ENCODE measurements at regions not wholly inside any gene's neighbourhood (a gene's known extent, or its start where the extent isn't known, plus 50 kb on each side); places are given as distances from the start of the nearest gene placed in this dataset.

- H3K4me3 ChIP-seq (ENCODE audit: low read depth, low read length): peak overlapping the region; percentile 20
- peak; percentile 95 for DNase-seq (ENCODE audit: low read depth)
- no peak for TF ChIP-seq CTCF (IDR thresholded peaks at IDR 0.05; ENCODE audit: insufficient read depth, low read length)
Observed at GRCh38 chr11:130737866-130738431, 178.3 kb downstream of the SNX19 start.

- peak; percentile 45 for DNase-seq (ENCODE audit: low read depth)
- no peak overlapping the region for H3K4me3 ChIP-seq (ENCODE audit: low read depth, low read length)
- TF ChIP-seq CTCF (IDR thresholded peaks at IDR 0.05; ENCODE audit: insufficient read depth, low read length): no peak
Observed at GRCh38 chr11:130738611-130739010, 177.7 kb downstream of the SNX19 start.

GRCh38 chr11:130740819-130741218 is 175.5 kb downstream of the SNX19 start:
- DNase-seq (ENCODE audit: low read depth): peak; percentile 30
- no peak for TF ChIP-seq CTCF (IDR thresholded peaks at IDR 0.05; ENCODE audit: insufficient read depth, low read length)
- no peak overlapping the region for H3K4me3 ChIP-seq (ENCODE audit: low read depth, low read length)

- TF ChIP-seq CTCF (IDR thresholded peaks at IDR 0.05; ENCODE audit: insufficient read depth, low read length): no peak
- H3K4me3 ChIP-seq (ENCODE audit: low read depth, low read length): no peak overlapping the region
- no peak for DNase-seq (ENCODE audit: low read depth)
Observed at GRCh38 chr11:130744794-130745193, 171.5 kb downstream of the SNX19 start.

GRCh38 chr11:130749216-130749615 is 167.1 kb downstream of the SNX19 start:
- no peak overlapping the region for H3K4me3 ChIP-seq (ENCODE audit: low read depth, low read length)
- no peak for TF ChIP-seq CTCF (IDR thresholded peaks at IDR 0.05; ENCODE audit: insufficient read depth, low read length)
- no peak for DNase-seq (ENCODE audit: low read depth)

- no peak for DNase-seq (ENCODE audit: low read depth)
- TF ChIP-seq CTCF (IDR thresholded peaks at IDR 0.05; ENCODE audit: insufficient read depth, low read length): no peak
- no peak overlapping the region for H3K4me3 ChIP-seq (ENCODE audit: low read depth, low read length)
Observed at GRCh38 chr11:130760515-130761125, 155.7 kb downstream of the SNX19 start.
